Heart left ventricle (tissue), 16 donors: ENCODE measurements at regions not wholly inside any gene's neighbourhood (a gene's known extent, or its start where the extent isn't known, plus 50 kb on each side); places are given as distances from the start of the nearest gene placed in this dataset.

Experiments
- ATAC-seq, 4 donors: fragments of 200-7000 bp; cut with Tn5 transposase; one replicate each; pipeline ENCODE4 v1.9.1; 2020 to 2022; ENCODE audit warnings: moderate library complexity in 4 of 4, mild to moderate bottlenecking in 3 of 4, moderate number of reproducible peaks in 1 of 4
- DNase-seq, 5 donors: peaks; one replicate each; pipeline ENCODE4 v3.0.0-alpha.2; 2020
- H3K27ac ChIP-seq, 12 donors: fragments of 200-600 bp; sonication (generic) in 4 of 12; one replicate each; pipeline versions ENCODE4 v1.5.0 to v1.8.0; 2016 to 2022; ENCODE audit warnings: mild to moderate bottlenecking in 2 of 12
- H3K27me3 ChIP-seq, 9 donors: fragments of 200-600 bp; sonication (generic) in 2 of 9; one replicate each; pipeline versions ENCODE4 v1.5.1 to v1.8.0; 2016 to 2022; ENCODE audit warnings: mild to moderate bottlenecking in 3 of 9
- H3K36me3 ChIP-seq, 9 donors: fragments of 200-600 bp; sonication (generic) in 2 of 9; one replicate each; pipeline versions ENCODE4 v1.5.0 to v1.8.0; 2018 to 2022; ENCODE audit warnings: mild to moderate bottlenecking in 2 of 9
- H3K4me1 ChIP-seq, 12 donors: fragments of 200-600 bp; sonication (generic) in 4 of 12; one replicate each; pipeline versions ENCODE4 v1.5.0 to v1.8.0; 2016 to 2022; ENCODE audit warnings: mild to moderate bottlenecking in 3 of 12
- H3K4me3 ChIP-seq, 12 donors: fragments of 200-600 bp; sonication (generic) in 4 of 12; one replicate each; pipeline versions ENCODE4 v1.5.0 to v1.8.0; 2017 to 2022; ENCODE audit warnings: mild to moderate bottlenecking in 9 of 12, moderate library complexity in 4 of 12
- H3K9me3 ChIP-seq, 12 donors: fragments of 200-600 bp; sonication (generic) in 4 of 12; one replicate each; pipeline versions ENCODE4 v1.5.0 to v1.8.0; 2016 to 2022; ENCODE audit warnings: mild to moderate bottlenecking in 1 of 12
- POLR2A ChIP-seq, 2 donors: fragments of 450-650 bp; IDR thresholded peaks; one replicate each; pipeline ENCODE4 v1.6.1; 2017; ENCODE audit warnings: antibody characterized with exemption in 2 of 2, mild to moderate bottlenecking in 2 of 2, moderate library complexity in 2 of 2
- WGBS, 4 donors: extraction: QIAGEN DNeasy Blood & Tissue Kit in 2 of 4; methylation state at CpG; one replicate each; pipeline versions ENCODE4 v1.1.5 to v1.1.7; 2013 to 2018; 5-methylcytosine and 5-hydroxymethylcytosine counted together
- intact Hi-C, 10 donors: fragments of 100-400 bp; cut with DNase I; formaldehyde crosslinking; loops; one replicate each; pipeline versions ENCODE4 v1.11.1 to v1.14.2; 2022
- TF ChIP-seq, protein P1 (sequence below), 12 donors: fragments of 200-600 bp; sonication (generic) in 4 of 12; IDR thresholded peaks; one replicate each; pipeline versions ENCODE4 v1.5.0 to v1.8.0; 2018 to 2022; ENCODE audit warnings: antibody characterized with exemption in 12 of 12, mild to moderate bottlenecking in 5 of 12
- donor health status: ischemic (EF 13 %, LVEDD 7.1; RV severe dilation, severe dysfunction).
- donor health status: healthy with polysubstance abuse.
- donor health status: DM: no; HTN: yes; CAD: no.
- donor health status: DM: no; HTN: no; CAD: no.
- donor health status: ischemic (EF 25% LVEDD 6.9; RV normal size, moderate dysfunction).
- donor health status: ischemic (EF 25% LVEDD 5.7; RV mildly dilated, moderate dysfunction).
- donor health status: healthy.
- donor health status: DM: yes; HTN: yes; CAD: no.
- donor health status: ischemic (EF 35%, LVEDD 5.7; RV mildly dilated, moderate dysfunction).
- donor health status: nonischemic (EF 11% LVEDD 7.7; RV severe dilation, severe dysfunction).
- donor health status: DM: yes; HTN: yes; CAD: no.
- donor health status: PGD.
- donor health status: ischemic (EF 29% LVEDD 5.4; RV normal size, mild dysfunction).
- donor health status: nonischemic (EF 23%, LVEDD 6.1; RV moderate dilation, normal function).

DNA sequence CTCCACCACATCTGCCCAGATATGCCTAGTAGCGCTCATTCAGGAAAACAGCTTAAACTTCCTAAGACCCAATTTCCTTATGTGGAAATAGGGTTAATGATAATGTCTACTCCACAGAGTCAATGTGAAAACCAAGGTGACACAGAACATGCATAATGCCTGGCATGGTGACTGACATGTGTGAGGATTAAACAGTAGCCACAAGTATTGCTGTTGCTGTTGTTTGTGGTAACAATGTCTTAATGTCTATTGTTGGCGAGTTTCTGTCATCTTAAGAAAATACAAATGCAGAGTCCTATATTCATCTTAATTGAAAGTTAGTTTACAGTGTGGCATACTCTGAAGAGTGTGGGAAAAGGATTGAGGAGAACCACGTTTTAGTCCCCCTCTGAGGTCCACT is 75.6 kb upstream of the NGF start:
- Histone ChIP-seq H3K9me3 (peaks cover 0 to 3% (median 0%) of the 10 kb centered on the region in 12 donors), H3K4me1 (peaks cover 0 to 26% (median 14%) of the 10 kb centered on the region in 12 donors), H3K27me3 (no peaks in the 10 kb centered on the region), H3K36me3 (no peaks in the 10 kb centered on the region), H3K4me3 (no peak overlapping the region), H3K27ac (no peak overlapping the region)
- WGBS, 4 donors: 68 to 74% (median 71%) methylated on average over 3 of the region's 3 CpGs
- intact Hi-C loops: no loop called here
- no peak for ATAC-seq
- DNase-seq: no peak
- no peak for TF ChIP-seq POLR2A (IDR thresholded peaks at IDR 0.05)
- TF ChIP-seq, protein P1, sequence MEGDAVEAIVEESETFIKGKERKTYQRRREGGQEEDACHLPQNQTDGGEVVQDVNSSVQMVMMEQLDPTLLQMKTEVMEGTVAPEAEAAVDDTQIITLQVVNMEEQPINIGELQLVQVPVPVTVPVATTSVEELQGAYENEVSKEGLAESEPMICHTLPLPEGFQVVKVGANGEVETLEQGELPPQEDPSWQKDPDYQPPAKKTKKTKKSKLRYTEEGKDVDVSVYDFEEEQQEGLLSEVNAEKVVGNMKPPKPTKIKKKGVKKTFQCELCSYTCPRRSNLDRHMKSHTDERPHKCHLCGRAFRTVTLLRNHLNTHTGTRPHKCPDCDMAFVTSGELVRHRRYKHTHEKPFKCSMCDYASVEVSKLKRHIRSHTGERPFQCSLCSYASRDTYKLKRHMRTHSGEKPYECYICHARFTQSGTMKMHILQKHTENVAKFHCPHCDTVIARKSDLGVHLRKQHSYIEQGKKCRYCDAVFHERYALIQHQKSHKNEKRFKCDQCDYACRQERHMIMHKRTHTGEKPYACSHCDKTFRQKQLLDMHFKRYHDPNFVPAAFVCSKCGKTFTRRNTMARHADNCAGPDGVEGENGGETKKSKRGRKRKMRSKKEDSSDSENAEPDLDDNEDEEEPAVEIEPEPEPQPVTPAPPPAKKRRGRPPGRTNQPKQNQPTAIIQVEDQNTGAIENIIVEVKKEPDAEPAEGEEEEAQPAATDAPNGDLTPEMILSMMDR (IDR thresholded peaks at IDR 0.05): no peak

DNA sequence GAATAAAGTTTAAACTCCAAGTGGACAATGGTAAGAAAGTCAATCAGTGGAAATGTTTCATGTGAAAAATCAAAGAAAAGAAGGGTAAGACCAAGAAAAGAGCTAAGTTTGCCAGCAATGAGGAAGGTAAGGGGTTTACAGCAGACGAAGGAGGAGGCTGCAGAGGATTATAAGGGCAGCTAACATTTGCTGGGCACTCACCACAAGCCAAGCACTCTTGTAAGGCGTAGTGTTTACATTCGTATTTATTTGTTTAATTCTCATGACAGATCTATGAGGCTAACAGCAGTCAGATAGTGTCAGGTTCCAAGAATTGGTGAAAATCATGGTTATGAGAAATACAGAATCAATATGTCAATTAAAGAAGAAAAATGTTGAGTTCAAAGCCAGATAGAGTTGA is 75.2 kb upstream of the NGF start:
- no peak for ATAC-seq
- H3K27me3 ChIP-seq: no peaks in the 10 kb centered on the region
- no peak overlapping the region for H3K27ac ChIP-seq
- H3K36me3 ChIP-seq: no peaks in the 10 kb centered on the region
- WGBS, 4 donors: 89 to 93% (median 91%) methylated on average over 3 of the region's 3 CpGs
- no peak overlapping the region for H3K4me3 ChIP-seq
- intact Hi-C loops: no loop called here
- no peak for DNase-seq
- no peak for TF ChIP-seq POLR2A (IDR thresholded peaks at IDR 0.05)
- TF ChIP-seq, protein P1 (IDR thresholded peaks at IDR 0.05): no peak
- peaks cover 0 to 3% (median 0%) of the 10 kb centered on the region in 12 donors for H3K9me3 ChIP-seq
- H3K4me1 ChIP-seq: peaks cover 0 to 27% (median 15%) of the 10 kb centered on the region in 12 donors

DNA sequence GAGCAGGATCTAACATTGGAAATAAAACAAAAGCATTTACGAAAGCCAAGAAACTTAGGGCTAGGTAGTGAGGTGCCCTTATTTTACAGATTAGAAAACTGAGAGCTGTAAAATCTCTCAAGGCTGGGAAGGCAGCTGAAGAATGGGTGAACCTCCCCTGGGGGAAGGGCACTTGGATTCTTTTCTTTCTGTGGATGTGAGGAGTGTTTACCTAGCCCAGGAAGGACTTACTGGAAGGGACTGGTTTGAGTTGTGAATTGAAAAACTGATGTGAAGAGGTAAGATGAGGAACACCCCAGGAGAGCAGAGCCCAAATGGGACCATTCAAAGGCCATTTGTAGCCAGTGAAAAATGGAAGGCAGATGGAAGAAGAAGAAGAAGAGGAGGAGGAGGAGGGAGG is 74.7 kb upstream of the NGF start:
- Histone ChIP-seq H3K27ac (no peak overlapping the region), H3K4me3 (no peak overlapping the region), H3K9me3 (peaks cover 0 to 3% (median 0%) of the 10 kb centered on the region in 12 donors), H3K27me3 (no peaks in the 10 kb centered on the region), H3K36me3 (no peaks in the 10 kb centered on the region), H3K4me1 (peaks cover 0 to 28% (median 15%) of the 10 kb centered on the region in 12 donors)
- no peak for TF ChIP-seq POLR2A (IDR thresholded peaks at IDR 0.05)
- TF ChIP-seq, protein P1 (IDR thresholded peaks at IDR 0.05): no peak
- ATAC-seq (no peak), DNase-seq (no peak)
- intact Hi-C loops: no loop called here
- 86 to 96% (median 92%) methylated on average over 1 of the region's 1 CpG for WGBS, 4 donors

DNA sequence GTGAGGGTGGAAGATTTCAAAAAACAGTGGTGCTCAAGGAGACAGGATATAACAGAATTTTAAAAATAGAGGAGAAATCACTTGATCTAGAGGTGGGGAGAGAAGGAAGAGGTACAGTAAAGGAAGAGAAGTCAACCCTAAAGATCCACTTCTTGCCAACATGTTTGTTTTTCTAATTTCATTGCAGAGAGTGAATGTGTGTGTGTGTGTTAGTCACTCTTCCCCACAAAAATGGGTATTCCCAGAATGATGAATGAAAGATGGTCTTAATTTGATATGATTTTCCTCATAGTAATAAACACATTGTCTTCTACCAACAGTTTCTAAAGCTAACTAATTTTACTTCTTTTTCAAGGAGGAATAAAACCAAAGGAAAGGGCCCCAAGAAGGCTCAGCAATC is 74.2 kb upstream of the NGF start:
- no peak for TF ChIP-seq POLR2A (IDR thresholded peaks at IDR 0.05)
- TF ChIP-seq, protein P1 (IDR thresholded peaks at IDR 0.05): no peak
- Histone ChIP-seq H3K4me1 (peaks cover 0 to 28% (median 15%) of the 10 kb centered on the region in 12 donors), H3K9me3 (peaks cover 0 to 3% (median 0%) of the 10 kb centered on the region in 12 donors), H3K27ac (no peak overlapping the region), H3K27me3 (no peaks in the 10 kb centered on the region), H3K36me3 (no peaks in the 10 kb centered on the region), H3K4me3 (no peak overlapping the region)
- DNase-seq: no peak
- ATAC-seq: no peak
- intact Hi-C loops: no loop called here
